GM18499 (cell line): ENCODE measurements at regions not wholly inside any gene's neighbourhood (a gene's known extent, or its start where the extent isn't known, plus 50 kb on each side); places are given as distances from the start of the nearest gene placed in this dataset.

Source experiments
- ATAC-seq: cut with Tn5 transposase; IDR thresholded peaks from one replicate; pipeline ENCODE4 v1.9.1; 2021; ENCODE audit warnings: moderate number of reproducible peaks; ENCODE audit not compliant: insufficient read depth, unreplicated experiment

- ATAC-seq: no peak
These were observed 439.1 kb downstream of the TSN start for GRCh38 chr2:122194546-122194945.

- ATAC-seq: no peak
These were observed 448.1 kb downstream of the TSN start for GRCh38 chr2:122203523-122203922.

GRCh38 chr2:122205641-122206040 is 450.2 kb downstream of the TSN start:
- ATAC-seq: no peak

- no peak for ATAC-seq
These were observed 450.6 kb downstream of the TSN start for GRCh38 chr2:122206101-122206500.

- ATAC-seq: no peak
These were observed 453.9 kb downstream of the TSN start for GRCh38 chr2:122209377-122209776.

- ATAC-seq: no peak
These were observed 454.6 kb downstream of the TSN start for GRCh38 chr2:122210065-122210464.

GRCh38 chr2:122210898-122211856 is 455.7 kb downstream of the TSN start:
- no peak for ATAC-seq

- ATAC-seq: no peak
These were observed 457.9 kb downstream of the TSN start for GRCh38 chr2:122213312-122213711.

GRCh38 chr2:122216071-122216470 is 460.6 kb downstream of the TSN start:
- ATAC-seq: no peak

GRCh38 chr2:122216901-122217300 is 461.4 kb downstream of the TSN start:
- ATAC-seq: no peak

GRCh38 chr2:122218596-122218995 is 463.1 kb downstream of the TSN start:
- no peak for ATAC-seq

- ATAC-seq: no peak
These were observed 464.1 kb downstream of the TSN start for GRCh38 chr2:122219504-122219903.

GRCh38 chr2:122221665-122222064 is 466.2 kb downstream of the TSN start:
- no peak for ATAC-seq

GRCh38 chr2:122231296-122231695 is 475.8 kb downstream of the TSN start:
- no peak for ATAC-seq

- no peak for ATAC-seq
These were observed 477.9 kb downstream of the TSN start for GRCh38 chr2:122233372-122233771.

GRCh38 chr2:122236152-122236874 is 480.9 kb downstream of the TSN start:
- ATAC-seq: no peak

- no peak for ATAC-seq
These were observed 481.5 kb downstream of the TSN start for GRCh38 chr2:122236925-122237324.

- no peak for ATAC-seq
These were observed 482.0 kb downstream of the TSN start for GRCh38 chr2:122237450-122237849.

GRCh38 chr2:122238006-122238559 is 482.6 kb downstream of the TSN start:
- ATAC-seq: no peak

- ATAC-seq: no peak
These were observed 484.0 kb downstream of the TSN start for GRCh38 chr2:122239440-122239839.

GRCh38 chr2:122244598-122245229 is 489.3 kb downstream of the TSN start:
- no peak for ATAC-seq
